GM12872 (cell line): ENCODE measurements at regions not wholly inside any gene's neighbourhood (a gene's known extent, or its start where the extent isn't known, plus 50 kb on each side); places are given as distances from the start of the nearest gene placed in this dataset.

Experiments used
- TF ChIP-seq, protein P1 (sequence below): IDR thresholded peaks from 3 replicates; pipeline ENCODE4 v1.5.1; 2011; ENCODE audit warnings: low read depth, mild to moderate bottlenecking, low read length, moderate library complexity; ENCODE audit not compliant: insufficient read depth

- TF ChIP-seq, protein P1, sequence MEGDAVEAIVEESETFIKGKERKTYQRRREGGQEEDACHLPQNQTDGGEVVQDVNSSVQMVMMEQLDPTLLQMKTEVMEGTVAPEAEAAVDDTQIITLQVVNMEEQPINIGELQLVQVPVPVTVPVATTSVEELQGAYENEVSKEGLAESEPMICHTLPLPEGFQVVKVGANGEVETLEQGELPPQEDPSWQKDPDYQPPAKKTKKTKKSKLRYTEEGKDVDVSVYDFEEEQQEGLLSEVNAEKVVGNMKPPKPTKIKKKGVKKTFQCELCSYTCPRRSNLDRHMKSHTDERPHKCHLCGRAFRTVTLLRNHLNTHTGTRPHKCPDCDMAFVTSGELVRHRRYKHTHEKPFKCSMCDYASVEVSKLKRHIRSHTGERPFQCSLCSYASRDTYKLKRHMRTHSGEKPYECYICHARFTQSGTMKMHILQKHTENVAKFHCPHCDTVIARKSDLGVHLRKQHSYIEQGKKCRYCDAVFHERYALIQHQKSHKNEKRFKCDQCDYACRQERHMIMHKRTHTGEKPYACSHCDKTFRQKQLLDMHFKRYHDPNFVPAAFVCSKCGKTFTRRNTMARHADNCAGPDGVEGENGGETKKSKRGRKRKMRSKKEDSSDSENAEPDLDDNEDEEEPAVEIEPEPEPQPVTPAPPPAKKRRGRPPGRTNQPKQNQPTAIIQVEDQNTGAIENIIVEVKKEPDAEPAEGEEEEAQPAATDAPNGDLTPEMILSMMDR: no peak
Observed at GRCh38 chr18:57864615-57865121, 61.6 kb upstream of the ATP8B1 start.

GRCh38 chr18:57863706-57864105 is 60.6 kb upstream of the ATP8B1 start:
- TF ChIP-seq, protein P1: no peak

- TF ChIP-seq, protein P1: peak; percentile 82
Observed at GRCh38 chr18:57859314-57859713, 56.2 kb upstream of the ATP8B1 start.

DNA sequence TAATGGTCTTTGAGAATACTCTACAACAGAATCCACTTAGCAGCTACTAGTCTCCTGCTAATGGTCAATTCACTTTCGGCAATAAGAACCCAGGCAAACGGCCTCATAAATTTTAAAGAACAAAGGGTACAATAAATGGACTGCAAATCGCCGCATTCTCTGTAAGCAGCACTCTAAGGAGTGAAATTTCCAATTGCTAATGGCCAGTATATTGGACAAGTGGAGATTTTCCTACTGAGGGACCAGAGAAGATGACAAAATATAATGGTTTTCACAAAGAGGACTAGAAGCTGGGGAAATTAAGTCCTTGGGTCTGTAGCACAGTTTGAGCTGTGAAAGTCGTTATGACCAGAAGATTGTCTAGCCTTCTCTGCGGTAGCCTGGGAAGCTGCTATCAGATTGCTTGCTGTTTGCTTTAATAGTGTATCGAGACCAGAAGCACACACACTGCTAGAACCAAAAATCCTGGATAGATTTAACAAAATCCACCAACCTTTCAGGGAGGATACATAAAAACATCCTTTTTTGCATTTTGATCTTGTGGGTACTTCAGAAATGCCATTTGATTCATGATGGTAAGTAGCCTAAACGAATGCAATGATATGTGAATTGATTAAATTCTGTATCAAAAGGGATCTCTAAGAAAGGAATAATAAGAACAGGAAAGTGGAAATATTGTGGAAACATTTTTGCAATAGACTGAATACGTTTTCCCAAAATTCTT is 53.6 kb upstream of the ATP8B1 start:
- TF ChIP-seq, protein P1: no peak

DNA sequence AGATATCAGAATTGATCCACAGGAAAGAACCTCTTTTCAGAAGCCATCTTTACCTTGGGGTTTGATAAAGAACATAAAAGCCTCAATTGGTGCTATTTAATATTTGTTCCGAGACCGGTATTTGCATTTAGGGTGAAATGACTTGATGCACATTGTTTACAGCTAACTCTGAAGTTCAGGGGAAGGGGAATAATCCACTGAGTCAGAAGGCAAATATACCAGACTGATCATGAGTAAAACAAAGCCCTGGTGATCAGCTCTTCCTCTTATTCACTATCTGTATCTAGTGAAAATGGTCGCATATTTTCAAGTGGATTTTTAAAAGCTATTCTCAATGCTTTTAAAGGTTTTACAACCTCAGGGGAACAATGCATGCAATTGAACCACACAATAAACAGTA is 53.0 kb upstream of the ATP8B1 start:
- TF ChIP-seq, protein P1: no peak

- TF ChIP-seq, protein P1: no peak
Observed at GRCh38 chr18:57855551-57855950, 52.4 kb upstream of the ATP8B1 start.

- TF ChIP-seq, protein P1: no peak
Observed at GRCh38 chr18:57854726-57855125, 51.6 kb upstream of the ATP8B1 start.
